Astrocyte of the spinal cord (primary cell): ENCODE measurements at regions not wholly inside any gene's neighbourhood (a gene's known extent, or its start where the extent isn't known, plus 50 kb on each side); places are given as distances from the start of the nearest gene placed in this dataset.
"Not testable (repeated sequence)": the region's sequence is repeated elsewhere in the genome, so short reads cannot be mapped to it uniquely, and the experiment has no call there.

Experiments
- DNase-seq: peaks from one replicate; pipeline ENCODE4 v3.0.0; 2011; ENCODE audit warnings: low read depth, low spot score
- H3K4me3 ChIP-seq: 2 replicates; pipeline ENCODE4 v1.5.1; 2011; ENCODE audit warnings: low read depth, mild to moderate bottlenecking, low read length, moderate library complexity
- in situ Hi-C: cut with HindIII; loops from 2 replicates; pipeline ENCODE4 v1.10.0; 2017; ENCODE audit warnings: low sequenced_read_pairs
- TF ChIP-seq, protein P1 (sequence below): IDR thresholded peaks from 2 replicates; pipeline ENCODE4 v1.5.1; 2012; ENCODE audit warnings: low read depth, mild to moderate bottlenecking, low read length, inconsistent platforms

DNA sequence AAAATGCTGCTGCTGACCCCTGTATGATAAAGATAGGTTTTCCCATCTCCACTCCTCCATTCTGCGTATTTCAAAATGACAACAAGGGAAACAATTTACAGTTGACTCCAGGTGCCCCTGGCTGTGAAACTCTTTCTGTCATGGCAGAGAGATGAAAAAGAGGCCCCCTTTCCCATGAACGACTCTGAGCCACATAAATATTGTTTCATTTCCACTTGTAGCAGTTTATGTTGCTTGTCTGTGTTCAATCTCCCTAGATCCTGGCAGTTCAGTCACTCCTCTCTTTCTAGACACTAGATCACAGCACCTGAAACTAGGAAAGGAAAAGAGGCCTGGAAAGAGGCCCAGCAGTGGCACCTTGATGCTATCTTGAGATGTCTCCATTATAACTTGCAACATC is 121.0 kb upstream of the ZNF521 start:
- no peak for DNase-seq
- in situ Hi-C loops: no loop called here
- TF ChIP-seq, protein P1, sequence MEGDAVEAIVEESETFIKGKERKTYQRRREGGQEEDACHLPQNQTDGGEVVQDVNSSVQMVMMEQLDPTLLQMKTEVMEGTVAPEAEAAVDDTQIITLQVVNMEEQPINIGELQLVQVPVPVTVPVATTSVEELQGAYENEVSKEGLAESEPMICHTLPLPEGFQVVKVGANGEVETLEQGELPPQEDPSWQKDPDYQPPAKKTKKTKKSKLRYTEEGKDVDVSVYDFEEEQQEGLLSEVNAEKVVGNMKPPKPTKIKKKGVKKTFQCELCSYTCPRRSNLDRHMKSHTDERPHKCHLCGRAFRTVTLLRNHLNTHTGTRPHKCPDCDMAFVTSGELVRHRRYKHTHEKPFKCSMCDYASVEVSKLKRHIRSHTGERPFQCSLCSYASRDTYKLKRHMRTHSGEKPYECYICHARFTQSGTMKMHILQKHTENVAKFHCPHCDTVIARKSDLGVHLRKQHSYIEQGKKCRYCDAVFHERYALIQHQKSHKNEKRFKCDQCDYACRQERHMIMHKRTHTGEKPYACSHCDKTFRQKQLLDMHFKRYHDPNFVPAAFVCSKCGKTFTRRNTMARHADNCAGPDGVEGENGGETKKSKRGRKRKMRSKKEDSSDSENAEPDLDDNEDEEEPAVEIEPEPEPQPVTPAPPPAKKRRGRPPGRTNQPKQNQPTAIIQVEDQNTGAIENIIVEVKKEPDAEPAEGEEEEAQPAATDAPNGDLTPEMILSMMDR: no peak
- H3K4me3 ChIP-seq: no peak overlapping the region

GRCh38 chr18:25470756-25471524 is 119.0 kb upstream of the ZNF521 start:
- in situ Hi-C loops, DNase-seq, H3K4me3 ChIP-seq: not testable (repeated sequence)

GRCh38 chr18:25470062-25470461 is 118.1 kb upstream of the ZNF521 start:
- TF ChIP-seq, protein P1: no peak
- in situ Hi-C loops: no loop called here
- no peak for DNase-seq
- no peak overlapping the region for H3K4me3 ChIP-seq

DNA sequence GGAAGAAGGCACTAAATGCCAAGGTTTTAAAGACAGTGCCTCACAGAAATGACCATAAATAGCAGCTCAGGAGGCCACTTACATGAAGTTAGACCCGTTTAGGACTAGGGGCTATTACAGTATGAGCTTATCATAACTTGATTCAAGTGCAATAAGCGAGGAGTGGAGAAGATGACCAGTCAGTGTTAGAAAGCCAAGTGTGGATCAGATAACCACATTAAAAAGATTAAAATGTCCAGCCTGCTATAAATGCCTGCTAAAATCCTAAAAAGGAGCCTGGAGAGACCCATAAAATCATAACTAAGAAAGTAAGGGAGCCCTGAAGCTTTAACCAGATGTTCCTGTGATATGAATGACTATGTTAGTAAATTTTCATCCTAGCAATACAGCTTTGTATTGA is 117.5 kb upstream of the ZNF521 start:
- in situ Hi-C loops: no loop called here
- TF ChIP-seq, protein P1: no peak
- no peak overlapping the region for H3K4me3 ChIP-seq
- DNase-seq: no peak

DNA sequence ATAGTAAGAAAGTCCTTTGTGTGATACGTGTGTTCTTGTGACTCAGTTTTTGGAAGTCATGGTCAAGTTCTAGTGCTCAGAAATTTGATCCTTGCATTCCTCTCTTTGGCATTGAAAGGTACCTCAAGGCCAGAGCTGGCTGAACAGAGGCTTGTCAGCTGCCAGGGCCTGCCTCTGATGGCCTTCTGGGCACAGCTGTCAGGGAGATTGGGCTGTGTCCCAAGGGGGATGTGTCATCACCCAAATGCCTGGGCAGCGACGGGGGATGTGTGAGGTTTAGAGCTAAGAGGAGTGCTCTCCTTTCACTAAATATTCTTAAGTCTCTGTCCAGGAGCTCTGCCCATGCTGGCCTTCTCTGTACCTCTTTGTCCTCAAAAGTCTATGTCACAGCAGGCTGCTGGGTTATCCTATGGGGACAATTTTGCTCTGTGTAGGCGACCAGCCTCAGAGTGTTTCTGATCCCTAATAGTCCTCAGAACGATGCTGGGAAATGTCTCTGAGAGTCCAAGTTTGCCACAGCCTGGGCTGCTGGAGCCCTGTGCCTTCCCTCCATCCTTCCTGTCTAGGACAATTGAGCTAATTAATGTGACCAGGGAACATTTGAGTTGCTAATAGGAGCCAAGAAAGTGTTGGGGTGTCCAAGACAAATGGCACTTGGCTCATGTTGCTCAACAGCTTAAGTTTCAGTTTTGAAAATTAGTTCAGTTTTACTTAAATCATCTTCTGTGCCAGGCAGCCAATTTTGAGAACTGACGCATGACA is 115.4 kb upstream of the ZNF521 start:
- no peak for DNase-seq
- H3K4me3 ChIP-seq: no peak overlapping the region
- in situ Hi-C loops: no loop called here
- TF ChIP-seq, protein P1: no peak

DNA sequence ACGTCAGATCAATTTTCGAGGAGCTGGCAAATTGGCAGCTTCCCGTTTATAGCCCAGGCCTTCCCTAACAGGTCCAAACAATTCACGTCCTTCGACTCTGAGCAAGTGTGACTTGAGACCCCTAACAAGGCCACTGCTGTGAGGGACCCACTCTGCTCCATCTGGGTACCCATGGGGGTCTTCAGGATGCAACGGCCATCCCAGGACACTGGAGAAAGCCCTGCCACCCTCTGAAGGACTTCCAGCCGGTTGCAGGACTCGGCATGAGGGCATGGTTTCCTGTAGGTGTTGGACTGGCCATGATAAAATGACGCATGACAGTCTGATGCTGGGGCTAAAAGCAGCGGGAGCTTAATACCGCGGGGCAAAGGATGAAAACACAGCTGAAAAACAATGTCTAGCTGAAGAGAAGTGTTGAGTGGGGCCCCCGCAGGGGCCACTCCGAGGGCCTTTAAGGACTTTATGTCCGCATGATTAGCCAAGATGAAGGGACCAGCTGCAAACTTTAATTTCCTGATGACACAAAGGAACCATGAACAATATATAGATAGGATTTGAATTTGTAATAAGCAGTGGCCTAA is 113.3 kb upstream of the ZNF521 start:
- in situ Hi-C loops: no loop called here
- no peak overlapping the region for H3K4me3 ChIP-seq
- DNase-seq: no peak
- TF ChIP-seq, protein P1: no peak

- TF ChIP-seq, protein P1: no peak
These were observed 112.3 kb upstream of the ZNF521 start for GRCh38 chr18:25464227-25464626.

More at GRCh38 chr18:25464227-25464626, 112.3 kb upstream of the ZNF521 start:
- in situ Hi-C loops: no loop called here
- no peak overlapping the region for H3K4me3 ChIP-seq
- DNase-seq: peak; percentile 22
